ENCODE measurements at regions not wholly inside any gene's neighbourhood (a gene's known extent, or its start where the extent isn't known, plus 50 kb on each side); places are given as distances from the start of the nearest gene placed in this dataset.

DNA sequence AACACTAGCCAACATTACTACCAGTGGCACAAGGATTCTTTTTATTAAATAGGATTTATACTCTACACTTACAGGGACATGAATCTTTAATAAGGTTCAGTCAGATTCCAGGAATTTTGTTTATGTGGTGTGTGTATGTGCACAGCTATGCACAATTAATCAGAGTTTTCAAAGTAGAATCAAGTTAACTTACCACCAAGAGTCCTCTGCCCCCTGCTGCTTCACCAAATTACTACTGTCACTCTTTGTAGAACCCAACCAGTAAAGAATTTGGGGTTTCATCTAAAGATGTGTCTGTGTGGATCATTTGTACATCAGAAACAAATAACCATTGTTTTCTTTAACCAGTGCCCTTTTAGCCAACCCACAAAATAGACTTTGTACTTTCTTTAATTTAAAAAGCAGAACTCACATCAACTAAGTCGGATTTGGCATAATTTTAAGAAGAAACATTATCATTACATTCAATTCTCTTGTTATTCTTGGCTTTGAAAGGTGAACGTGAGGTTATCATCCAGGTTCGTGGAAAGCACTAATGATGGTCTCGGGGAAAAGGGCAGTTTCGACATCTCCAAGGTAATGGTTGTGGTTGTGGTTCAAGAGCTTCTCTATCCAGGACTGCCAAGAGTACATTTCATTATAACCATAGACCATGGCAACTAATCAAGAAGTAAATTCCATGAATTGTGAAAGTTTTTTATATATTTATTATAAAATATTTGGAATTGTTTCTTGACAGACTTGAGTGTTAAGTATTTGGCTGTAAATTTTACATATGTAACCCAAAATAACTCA is 514.3 kb upstream of the ID4 start:
- no peak overlapping the region for H3K27ac ChIP-seq (ENCODE audit: low read depth, low read length)
- H3K4ac ChIP-seq (replicated peaks; ENCODE audit: insufficient read length, low read depth, low read length): no peak overlapping the region
- H2AK5ac ChIP-seq (ENCODE audit: low read depth, low read length): no peak overlapping the region
- no peaks in the 10 kb centered on the region for H3K79me1 ChIP-seq (ENCODE audit: low read depth, low read length)
- H3K14ac ChIP-seq (ENCODE audit: insufficient read length): no peak overlapping the region
- H4K20me1 ChIP-seq (replicated peaks in 1 of 2; ENCODE audit: control insufficient read depth in 1 of 2, insufficient read depth in 2 of 2, low read length in 2 of 2): no peaks in the 10 kb centered on the region
- H2BK5ac ChIP-seq (ENCODE audit: low read depth, low read length): no peak overlapping the region
- no peaks in the 10 kb centered on the region for H3K36me3 ChIP-seq (ENCODE audit: control insufficient read depth in 2 of 4, insufficient read depth in 4 of 4, low read length in 3 of 4)
- no peaks in the 10 kb centered on the region for H3K9me3 ChIP-seq (ENCODE audit: insufficient read depth in 2 of 2, low read depth in 1 of 2, low read length in 1 of 2)
- H3K79me2 ChIP-seq (ENCODE audit: control insufficient read depth in 1 of 2, insufficient read depth in 2 of 2, low read length in 2 of 2): no peaks in the 10 kb centered on the region
- H2AFZ ChIP-seq (ENCODE audit: low read length): no peak overlapping the region
- POLR2A ChIA-PET (ENCODE audit: partially characterized antibody): no interaction called here
- no peak overlapping the region for H3K4me2 ChIP-seq (ENCODE audit: insufficient read depth in 1 of 2, low read depth in 2 of 2, low read length in 2 of 2)
- H3K4me3 ChIP-seq (ENCODE audit: extremely low read depth in 1 of 4, insufficient read depth in 2 of 4, low read depth in 3 of 4, low read length in 4 of 4): no peak overlapping the region
- no peaks in the 10 kb centered on the region; the same call in 1 of the 2 replicates for H3K23me2 ChIP-seq (ENCODE audit: low read depth, low read length)
- no peak overlapping the region for H3K18ac ChIP-seq (ENCODE audit: extremely low read depth, low read length)
- H4K8ac ChIP-seq (ENCODE audit: extremely low read depth, insufficient read depth, low read length): no peak overlapping the region
- FAIRE-seq (no peak), DNase-seq (ENCODE audit: low read depth in 1 of 2, low spot score in 2 of 2) (no peak)
- H2BK15ac ChIP-seq (ENCODE audit: low read length): no peak overlapping the region
- peaks cover 0 to 6% (median under 1%) of the 10 kb centered on the region in 4 experiments; a peak in 3 of 7 replicates for H3K4me1 ChIP-seq (replicated peaks in 1 of 4; ENCODE audit: control insufficient read depth in 3 of 4, insufficient read depth in 4 of 4, low read length in 3 of 4)
- H2BK20ac ChIP-seq (ENCODE audit: low read length): no peak overlapping the region
- WGBS, 2 experiments (ENCODE audit: extremely low coverage in 1 of 2, insufficient coverage in 1 of 2, insufficient read length in 1 of 2, insufficient replicate concordance in 2 of 2, low coverage in 1 of 2, low lambda C conversion rate in 2 of 2, missing lambda C conversion rate in 1 of 2): 97% methylated on average over 5 of the region's 5 CpGs; no CpG with 5 or more reads in 1 of the 2 experiments
- no peak overlapping the region for H2BK12ac ChIP-seq (ENCODE audit: low read depth, low read length)
- H3K56ac ChIP-seq (replicated peaks; ENCODE audit: insufficient read length, low read depth, low read length): no peak overlapping the region
- H4K91ac ChIP-seq (replicated peaks; ENCODE audit: insufficient read length, low read length): no peak overlapping the region
- H3K23ac ChIP-seq (ENCODE audit: insufficient read length): no peak overlapping the region
- H3K27me3 ChIP-seq (replicated peaks in 1 of 4; ENCODE audit: control insufficient read depth in 3 of 4, extremely low read depth in 1 of 4, insufficient read depth in 3 of 4, low read length in 3 of 4): no peaks in the 10 kb centered on the region
- TF ChIP-seq JUN (IDR thresholded peaks at IDR 0.05; ENCODE audit: low read depth, low read length) (no peak), KDM4A (IDR thresholded peaks at IDR 0.05; ENCODE audit: low read depth, low read length, severe bottlenecking) (no peak), RFX5 (IDR thresholded peaks at IDR 0.05; ENCODE audit: borderline replicate concordance, low read depth, low read length) (no peak), ASH2L (IDR thresholded peaks at IDR 0.05; ENCODE audit: low read length) (no peak), CTBP2 (IDR thresholded peaks at IDR 0.05; ENCODE audit: borderline replicate concordance, insufficient read depth, insufficient read length, low read length) (no peak), NANOG (IDR thresholded peaks at IDR 0.05; ENCODE audit: insufficient read depth, low read depth, low read length, poor library complexity, severe bottlenecking) (no peak), RXRA (IDR thresholded peaks at IDR 0.05; ENCODE audit: insufficient read depth, low read depth, low read length) (no peak), POLR2AphosphoS5 (IDR thresholded peaks at IDR 0.05; ENCODE audit: low read depth, low read length) (no peak)
- TF ChIP-seq, protein P1, sequence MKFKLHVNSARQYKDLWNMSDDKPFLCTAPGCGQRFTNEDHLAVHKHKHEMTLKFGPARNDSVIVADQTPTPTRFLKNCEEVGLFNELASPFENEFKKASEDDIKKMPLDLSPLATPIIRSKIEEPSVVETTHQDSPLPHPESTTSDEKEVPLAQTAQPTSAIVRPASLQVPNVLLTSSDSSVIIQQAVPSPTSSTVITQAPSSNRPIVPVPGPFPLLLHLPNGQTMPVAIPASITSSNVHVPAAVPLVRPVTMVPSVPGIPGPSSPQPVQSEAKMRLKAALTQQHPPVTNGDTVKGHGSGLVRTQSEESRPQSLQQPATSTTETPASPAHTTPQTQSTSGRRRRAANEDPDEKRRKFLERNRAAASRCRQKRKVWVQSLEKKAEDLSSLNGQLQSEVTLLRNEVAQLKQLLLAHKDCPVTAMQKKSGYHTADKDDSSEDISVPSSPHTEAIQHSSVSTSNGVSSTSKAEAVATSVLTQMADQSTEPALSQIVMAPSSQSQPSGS (IDR thresholded peaks at IDR 0.05; ENCODE audit: low read length): no peak
- H2BK120ac ChIP-seq (replicated peaks; ENCODE audit: low read depth, low read length): no peak overlapping the region
- CTCF ChIA-PET (ENCODE audit: partially characterized antibody): interaction anchor here (1.6 kb wide), 1 partner anchor 8 kb away, joined by 4 read pairs; no protein-coding TSS in a partner anchor
- no peak overlapping the region for H4K5ac ChIP-seq (ENCODE audit: insufficient read length, low read depth, low read length)
- H3K9ac ChIP-seq (replicated peaks in 1 of 4; ENCODE audit: extremely low read depth in 1 of 4, low read depth in 3 of 4, low read length in 3 of 4): no peak overlapping the region

Data from H1 (cell line).